HG03159 (cell line): ENCODE measurements at regions not wholly inside any gene's neighbourhood (a gene's known extent, or its start where the extent isn't known, plus 50 kb on each side); places are given as distances from the start of the nearest gene placed in this dataset.
A peak's percentile ranks its signal among the peaks of the same experiment; 100 is the strongest.

Source experiments
- ATAC-seq: cut with Tn5 transposase; IDR thresholded peaks from one replicate; pipeline ENCODE4 v1.9.1; 2021; ENCODE audit warnings: mild to moderate bottlenecking, moderate library complexity; ENCODE audit not compliant: unreplicated experiment

DNA sequence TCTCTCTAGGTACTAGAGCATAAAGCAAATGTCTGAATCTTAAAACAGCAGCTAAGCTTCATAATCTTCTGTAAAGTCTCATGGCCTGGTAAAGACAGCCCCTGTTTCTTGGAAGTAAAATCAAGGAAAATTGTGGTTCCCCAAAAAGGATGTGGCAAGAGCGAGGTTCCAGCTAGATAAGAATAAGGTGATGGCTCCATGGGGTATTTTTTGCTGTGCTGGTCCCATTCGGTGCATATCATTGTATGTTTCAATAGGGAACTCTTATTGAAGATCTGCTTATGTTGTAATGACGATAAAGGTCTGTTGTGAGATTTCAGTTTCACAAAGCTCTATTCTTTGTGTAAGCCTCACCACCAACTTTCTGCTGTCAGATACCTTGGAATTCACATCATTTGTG, 316.9 kb upstream of the NOCT start:
- no peak for ATAC-seq

- ATAC-seq, result no peak
Measured at GRCh38 chr4:138697851-138698250, 317.7 kb upstream of the NOCT start.

- ATAC-seq, result no peak
Measured at GRCh38 chr4:138696771-138697170, 318.8 kb upstream of the NOCT start.

- no peak for ATAC-seq
Measured at GRCh38 chr4:138696058-138696457, 319.5 kb upstream of the NOCT start.

- ATAC-seq, result no peak
Measured at GRCh38 chr4:138693526-138693925, 322.1 kb upstream of the NOCT start.

DNA sequence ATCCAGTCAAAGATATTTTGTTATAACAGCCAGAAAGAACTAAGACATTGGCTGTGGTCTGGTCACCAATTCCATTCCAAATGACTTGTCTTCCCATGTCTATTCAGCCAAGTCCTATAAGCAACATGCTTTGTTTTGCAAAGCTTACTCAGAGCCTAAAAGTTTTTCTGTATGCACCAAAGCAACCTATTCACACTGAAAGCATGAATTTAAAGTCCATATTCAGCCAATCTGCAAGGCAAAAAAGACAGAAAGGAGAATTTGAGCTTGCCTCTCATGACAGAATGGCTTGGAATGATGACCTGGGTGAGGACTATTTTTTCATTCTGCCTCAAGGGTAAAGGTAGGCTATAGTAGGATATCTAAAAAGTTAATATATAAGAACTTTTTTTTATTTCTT, 323.2 kb upstream of the NOCT start:
- ATAC-seq, result no peak

- no peak for ATAC-seq
Measured at GRCh38 chr4:138689593-138689992, 326.0 kb upstream of the NOCT start.

- no peak for ATAC-seq
Measured at GRCh38 chr4:138689187-138689586, 326.4 kb upstream of the NOCT start.

DNA sequence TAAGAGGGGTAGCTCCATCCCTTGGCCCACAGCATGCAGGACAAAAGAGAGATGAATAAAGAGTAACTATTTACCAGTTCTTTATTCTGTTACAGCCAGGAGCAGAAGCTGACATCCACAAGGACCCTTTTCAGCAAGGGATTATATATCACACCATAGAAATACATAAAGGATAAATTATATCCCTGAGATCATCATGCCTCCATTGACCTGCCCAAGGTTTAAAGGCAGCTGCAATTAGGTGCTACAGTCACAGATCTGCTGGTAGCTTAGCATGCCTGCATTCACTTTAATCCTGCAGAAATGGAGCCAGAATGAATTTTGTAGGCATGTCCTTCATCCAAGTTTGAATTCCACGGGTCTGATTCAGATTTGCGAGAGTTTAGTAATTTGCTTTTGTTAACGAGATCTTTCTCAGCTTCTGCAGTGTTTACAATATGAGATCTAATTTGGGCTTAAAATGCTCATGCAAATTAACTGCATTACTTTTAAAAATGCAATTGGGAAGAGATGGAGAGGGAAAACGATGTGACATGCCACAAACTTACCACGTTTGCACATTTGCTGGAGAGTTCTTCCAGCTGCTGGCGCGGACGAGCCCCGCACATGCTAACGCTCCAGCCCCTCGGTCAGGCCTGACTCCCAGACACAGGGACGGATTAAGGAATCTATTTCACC, 327.0 kb upstream of the NOCT start:
- no peak for ATAC-seq

- ATAC-seq, result no peak
Measured at GRCh38 chr4:138686106-138686835, 329.3 kb upstream of the NOCT start.

GRCh38 chr4:138685316-138685715, 330.3 kb upstream of the NOCT start:
- ATAC-seq, result no peak

GRCh38 chr4:138680989-138681604, 334.5 kb upstream of the NOCT start:
- ATAC-seq, result peak; percentile 86

GRCh38 chr4:138680256-138680655, 335.3 kb upstream of the NOCT start:
- ATAC-seq, result no peak

DNA sequence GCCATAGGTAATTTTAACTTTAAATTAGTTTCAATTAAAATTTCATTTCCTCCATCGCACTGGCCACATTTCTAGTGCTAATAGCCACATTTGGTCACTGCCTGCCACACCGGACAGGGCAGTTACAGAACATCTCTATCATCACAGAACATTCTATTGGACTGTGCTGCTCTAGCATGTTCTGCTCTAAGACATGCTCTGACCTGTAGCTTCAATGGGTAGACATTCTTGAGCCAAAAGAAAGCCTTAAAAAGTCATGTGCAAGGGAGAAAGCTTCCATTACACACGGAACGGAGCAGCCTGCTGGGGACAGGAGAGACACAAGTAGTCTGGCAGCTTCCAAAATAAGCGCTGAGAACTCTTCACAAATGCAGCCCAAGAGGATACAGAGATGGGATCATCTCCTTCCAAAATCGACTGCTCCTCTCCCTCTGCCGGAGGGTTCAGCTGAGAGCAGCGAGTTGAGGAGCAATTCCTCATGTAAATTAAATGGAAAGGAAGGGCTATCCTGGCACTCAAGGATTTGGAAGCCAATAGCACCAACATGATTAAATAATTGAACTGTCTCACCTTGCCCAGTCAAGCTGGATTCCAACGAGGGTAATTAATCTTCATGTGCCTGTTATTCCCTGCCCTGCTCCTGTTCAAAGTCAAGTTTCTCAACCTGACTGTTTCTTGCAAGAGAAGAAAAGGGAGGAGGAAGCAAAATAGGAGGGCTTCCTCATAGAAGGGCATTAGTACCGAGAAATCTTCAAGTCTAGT, 336.4 kb upstream of the NOCT start:
- ATAC-seq, result no peak

DNA sequence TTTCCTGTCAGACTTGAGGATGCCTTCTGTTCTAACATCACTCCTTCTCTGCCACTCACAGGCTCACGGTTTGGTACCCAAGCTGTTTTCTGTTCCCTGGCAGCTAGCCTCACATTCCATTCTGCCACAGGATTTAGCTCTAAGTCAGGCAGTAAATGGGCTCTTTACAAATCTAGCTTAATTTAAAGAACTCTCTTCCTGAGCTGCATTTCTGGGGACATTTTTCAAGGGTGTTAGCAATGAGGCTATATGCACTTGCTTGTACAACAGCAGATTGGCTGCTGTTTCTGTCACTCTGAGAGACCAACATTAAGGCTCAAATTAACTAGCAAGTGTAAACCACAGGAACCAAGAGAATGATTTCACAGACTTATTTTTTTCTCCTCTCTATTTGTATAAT, 337.8 kb upstream of the NOCT start:
- ATAC-seq, result no peak

- ATAC-seq, result no peak
Measured at GRCh38 chr4:138677212-138677611, 338.4 kb upstream of the NOCT start.

DNA sequence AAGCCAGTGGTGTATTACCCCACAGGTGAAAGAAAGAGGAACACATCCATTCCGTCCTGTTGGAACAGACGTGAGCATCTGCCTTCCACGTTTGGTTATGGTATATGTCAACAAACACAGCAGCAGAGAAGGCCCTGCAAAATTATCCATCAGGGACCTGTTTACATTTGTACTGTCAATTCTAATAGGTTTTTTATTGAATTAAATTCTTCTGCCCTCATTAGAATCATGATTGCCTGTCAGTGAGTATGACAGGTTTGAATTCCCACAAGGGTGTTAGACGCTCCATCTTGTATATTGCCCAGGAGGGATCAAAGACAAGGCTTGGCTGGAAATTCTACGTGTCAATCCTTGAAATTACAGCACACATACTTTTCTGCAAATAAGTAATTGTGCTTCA, 339.9 kb upstream of the NOCT start:
- no peak for ATAC-seq

GRCh38 chr4:138674209-138674608, 341.4 kb upstream of the NOCT start:
- ATAC-seq, result no peak

- ATAC-seq, result no peak
Measured at GRCh38 chr4:138673053-138673452, 342.5 kb upstream of the NOCT start.

DNA sequence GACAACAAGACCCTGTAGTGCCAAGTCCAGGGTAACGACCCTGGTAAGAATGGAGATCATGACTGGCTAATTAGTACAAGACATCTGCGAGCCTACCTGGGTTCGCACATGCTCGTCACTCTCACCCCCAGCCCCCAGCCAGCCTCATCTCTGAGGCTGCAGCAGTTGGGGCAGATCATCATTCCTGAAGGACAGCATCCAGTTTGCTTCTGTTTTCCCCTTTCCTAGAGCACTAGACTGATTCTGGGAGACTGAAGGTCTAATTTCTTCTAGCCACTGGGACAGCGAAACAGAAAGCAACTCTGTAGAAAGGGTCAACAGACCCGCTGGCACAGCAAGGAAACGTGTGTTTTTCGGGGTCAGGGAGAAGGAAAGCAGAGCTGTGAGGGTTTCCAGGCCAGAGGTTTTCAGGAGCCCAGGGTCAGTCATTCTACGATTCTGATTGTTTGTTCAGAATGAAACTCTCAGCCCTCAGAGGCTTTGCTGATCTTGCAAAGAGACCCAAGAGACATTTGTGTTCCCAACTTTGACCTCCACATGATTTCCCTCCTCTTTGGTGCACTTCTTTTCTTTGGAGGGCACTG, 343.1 kb upstream of the NOCT start:
- no peak for ATAC-seq

DNA sequence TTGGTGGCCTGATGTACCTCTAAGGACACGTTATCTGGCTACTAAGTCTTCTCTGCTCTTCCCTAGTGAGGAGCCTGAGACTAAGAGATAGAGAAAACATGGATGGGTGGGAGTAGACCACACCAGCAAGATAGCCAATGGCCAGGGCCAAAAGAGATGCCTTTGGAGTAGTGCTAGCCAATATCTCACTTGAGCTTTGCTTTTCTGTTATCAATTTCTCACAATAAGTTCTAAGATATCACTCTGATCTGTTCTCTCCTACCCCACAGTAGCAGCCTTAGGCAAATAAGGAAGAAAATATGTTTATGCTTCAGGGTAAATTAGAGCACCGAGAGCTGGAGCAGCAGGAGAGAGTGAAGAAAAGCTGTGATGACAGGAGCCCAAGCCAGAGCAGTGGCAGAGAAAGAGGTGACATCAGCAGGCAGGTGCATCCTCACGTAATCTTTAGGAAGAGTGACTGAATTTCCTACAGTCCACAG, 343.9 kb upstream of the NOCT start:
- ATAC-seq, result no peak
